ENCODE measurements at regions not wholly inside any gene's neighbourhood (a gene's known extent, or its start where the extent isn't known, plus 50 kb on each side); places are given as distances from the start of the nearest gene placed in this dataset.

GRCh38 chr12:115521771-115522409 lies 755.6 kb downstream of the MED13L start:
- H3K36me3 ChIP-seq: no peaks in the 10 kb centered on the region
- H3K4me1 ChIP-seq: no peaks in the 10 kb centered on the region
- TF ChIP-seq POLR2A (IDR thresholded peaks at IDR 0.05) (no peak), CTCF (IDR thresholded peaks at IDR 0.05) (no peak)
- H3K27me3 ChIP-seq: no peaks in the 10 kb centered on the region
- H3K4me3 ChIP-seq: no peak overlapping the region
- H3K27ac ChIP-seq: no peak overlapping the region
- DNase-seq: no peak
- no peaks in the 10 kb centered on the region for H3K9me3 ChIP-seq

GRCh38 chr12:115519887-115520286 lies 757.6 kb downstream of the MED13L start:
- Histone ChIP-seq H3K4me3 (no peak overlapping the region), H3K27me3 (no peaks in the 10 kb centered on the region), H3K27ac (no peak overlapping the region), H3K9me3 (no peaks in the 10 kb centered on the region), H3K4me1 (no peaks in the 10 kb centered on the region), H3K36me3 (no peaks in the 10 kb centered on the region)
- no peak for DNase-seq
- TF ChIP-seq CTCF (IDR thresholded peaks at IDR 0.05) (no peak), POLR2A (IDR thresholded peaks at IDR 0.05) (no peak)

- H3K4me1 ChIP-seq: no peaks in the 10 kb centered on the region
- H3K27me3 ChIP-seq: no peaks in the 10 kb centered on the region
- no peaks in the 10 kb centered on the region for H3K9me3 ChIP-seq
- no peak for DNase-seq
- no peaks in the 10 kb centered on the region for H3K36me3 ChIP-seq
- H3K27ac ChIP-seq: no peak overlapping the region
- no peak overlapping the region for H3K4me3 ChIP-seq
- no peak for TF ChIP-seq CTCF (IDR thresholded peaks at IDR 0.05)
- TF ChIP-seq POLR2A (IDR thresholded peaks at IDR 0.05): no peak
Measured at GRCh38 chr12:115519359-115519758, 758.1 kb downstream of the MED13L start.

- H3K27me3 ChIP-seq: no peaks in the 10 kb centered on the region
- no peak overlapping the region for H3K27ac ChIP-seq
- no peak overlapping the region for H3K4me3 ChIP-seq
- TF ChIP-seq POLR2A (IDR thresholded peaks at IDR 0.05) (no peak), CTCF (IDR thresholded peaks at IDR 0.05) (no peak)
- DNase-seq: no peak
- H3K4me1 ChIP-seq: no peaks in the 10 kb centered on the region
- H3K36me3 ChIP-seq: no peaks in the 10 kb centered on the region
- no peaks in the 10 kb centered on the region for H3K9me3 ChIP-seq
Measured at GRCh38 chr12:115517913-115518312, 759.6 kb downstream of the MED13L start.

DNA sequence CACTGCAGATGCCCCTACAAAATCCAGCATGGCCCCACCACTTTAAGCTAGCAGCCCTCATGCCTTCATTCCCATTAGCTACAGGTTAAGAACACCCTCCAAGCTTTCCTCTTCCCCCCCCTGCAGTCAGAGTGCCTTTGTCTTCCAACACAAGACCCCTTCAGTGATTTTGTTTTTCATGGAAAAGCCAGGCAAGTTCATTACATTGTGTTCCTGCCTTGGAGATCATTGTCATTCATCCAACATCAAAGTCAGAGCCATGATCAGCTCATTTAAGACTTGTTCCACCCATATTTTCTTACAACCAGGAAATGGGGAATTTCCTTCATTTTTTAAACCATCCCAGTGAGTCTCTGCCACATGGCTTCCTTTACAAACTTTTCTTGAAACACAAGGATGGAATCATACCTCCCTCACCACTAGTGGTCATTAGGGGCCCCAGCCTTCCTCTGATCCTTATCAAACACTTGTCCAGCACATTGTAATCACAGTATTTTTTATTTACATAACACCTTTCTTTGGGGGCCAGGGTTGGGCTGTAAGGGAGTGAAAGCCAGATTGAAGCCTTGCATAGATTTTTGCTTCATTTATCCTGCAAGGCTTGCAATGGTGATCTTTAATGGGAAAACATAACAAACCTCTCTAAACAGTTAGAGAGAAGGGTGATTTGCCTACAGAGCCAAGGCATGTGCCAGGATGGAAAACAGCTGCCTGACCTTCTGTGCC lies 765.3 kb downstream of the MED13L start:
- TF ChIP-seq CTCF (IDR thresholded peaks at IDR 0.05) (no peak), POLR2A (IDR thresholded peaks at IDR 0.05) (no peak)
- H3K27ac ChIP-seq: no peak overlapping the region
- DNase-seq: no peak
- H3K4me1 ChIP-seq: no peaks in the 10 kb centered on the region
- no peaks in the 10 kb centered on the region for H3K9me3 ChIP-seq
- no peaks in the 10 kb centered on the region for H3K27me3 ChIP-seq
- H3K36me3 ChIP-seq: no peaks in the 10 kb centered on the region
- no peak overlapping the region for H3K4me3 ChIP-seq

Data from Peyer's patch (tissue), 4 donors.